Hepatocyte (in vitro differentiated cells): ENCODE measurements at regions not wholly inside any gene's neighbourhood (a gene's known extent, or its start where the extent isn't known, plus 50 kb on each side); places are given as distances from the start of the nearest gene placed in this dataset.

Experiments
- DNase-seq: peaks from one replicate; pipeline ENCODE4 v3.0.0-alpha.2; 2016; ENCODE audit warnings: low spot score
- H2AFZ ChIP-seq: fragments of 200-600 bp; sonication (generic); 2 replicates; pipeline ENCODE4 v1.6.0; 2016; ENCODE audit warnings: antibody characterized with exemption, mild to moderate bottlenecking
- H3K27ac ChIP-seq: fragments of 200-600 bp; sonication (generic); 2 replicates; pipeline ENCODE4 v1.5.1; 2016; ENCODE audit warnings: mild to moderate bottlenecking
- H3K27me3 ChIP-seq: fragments of 200-600 bp; sonication (generic); 2 replicates; pipeline ENCODE4 v1.6.1; 2016
- H3K36me3 ChIP-seq: fragments of 200-600 bp; sonication (generic); replicated peaks from 2 replicates; pipeline ENCODE4 v1.5.1; 2016; ENCODE audit warnings: low read depth; ENCODE audit not compliant: insufficient read depth
- H3K4me1 ChIP-seq: fragments of 200-600 bp; sonication (generic); 2 replicates; pipeline ENCODE4 v1.5.1; 2016; ENCODE audit warnings: mild to moderate bottlenecking, moderate library complexity; ENCODE audit not compliant: insufficient read depth
- H3K4me2 ChIP-seq: fragments of 200-600 bp; sonication (generic); 2 replicates; pipeline ENCODE4 v1.6.0; 2016
- H3K4me3 ChIP-seq: fragments of 200-600 bp; sonication (generic); 2 replicates; pipeline ENCODE4 v1.5.1; 2016; ENCODE audit warnings: mild to moderate bottlenecking
- H3K79me2 ChIP-seq: fragments of 200-600 bp; sonication (generic); 2 replicates; pipeline ENCODE4 v1.6.0; 2017; ENCODE audit warnings: mild to moderate bottlenecking
- H3K9me2 ChIP-seq: fragments of 200-600 bp; sonication (generic); replicated peaks from 2 replicates; pipeline ENCODE4 v1.6.0; 2017; ENCODE audit warnings: mild to moderate bottlenecking; ENCODE audit not compliant: insufficient read depth
- H3K9me3 ChIP-seq: fragments of 200-600 bp; sonication (generic); 2 replicates; pipeline ENCODE4 v1.5.1; 2016; ENCODE audit warnings: low read depth, mild to moderate bottlenecking
- H4K20me1 ChIP-seq: fragments of 200-600 bp; sonication (generic); 2 replicates; pipeline ENCODE4 v1.6.0; 2016; ENCODE audit warnings: mild to moderate bottlenecking; ENCODE audit not compliant: insufficient read depth, poor library complexity, severe bottlenecking
- EZH2 ChIP-seq: fragments of 200-600 bp; sonication (generic); IDR thresholded peaks from 2 replicates; pipeline ENCODE4 v1.6.1; 2016; ENCODE audit warnings: antibody characterized with exemption, mild to moderate bottlenecking, borderline replicate concordance
- EZH2phosphoT487 ChIP-seq: fragments of 200-600 bp; sonication (generic); IDR thresholded peaks from one replicate; pipeline ENCODE4 v1.6.1; 2018; ENCODE audit warnings: antibody characterized with exemption, mild to moderate bottlenecking, low read depth, moderate library complexity; ENCODE audit not compliant: unreplicated experiment, severe bottlenecking
- WGBS: methylation state at CpG from one replicate; pipeline ENCODE4 v1.1.6; 2016; ENCODE audit warnings: low lambda C conversion rate; ENCODE audit errors: missing lambda C conversion rate; 5-methylcytosine and 5-hydroxymethylcytosine counted together
- TF ChIP-seq, protein P1 (sequence below): fragments of 200-600 bp; sonication (generic); IDR thresholded peaks from 2 replicates; pipeline ENCODE4 v1.5.1; 2016; ENCODE audit warnings: antibody characterized with exemption, mild to moderate bottlenecking; ENCODE audit not compliant: poor library complexity

DNA sequence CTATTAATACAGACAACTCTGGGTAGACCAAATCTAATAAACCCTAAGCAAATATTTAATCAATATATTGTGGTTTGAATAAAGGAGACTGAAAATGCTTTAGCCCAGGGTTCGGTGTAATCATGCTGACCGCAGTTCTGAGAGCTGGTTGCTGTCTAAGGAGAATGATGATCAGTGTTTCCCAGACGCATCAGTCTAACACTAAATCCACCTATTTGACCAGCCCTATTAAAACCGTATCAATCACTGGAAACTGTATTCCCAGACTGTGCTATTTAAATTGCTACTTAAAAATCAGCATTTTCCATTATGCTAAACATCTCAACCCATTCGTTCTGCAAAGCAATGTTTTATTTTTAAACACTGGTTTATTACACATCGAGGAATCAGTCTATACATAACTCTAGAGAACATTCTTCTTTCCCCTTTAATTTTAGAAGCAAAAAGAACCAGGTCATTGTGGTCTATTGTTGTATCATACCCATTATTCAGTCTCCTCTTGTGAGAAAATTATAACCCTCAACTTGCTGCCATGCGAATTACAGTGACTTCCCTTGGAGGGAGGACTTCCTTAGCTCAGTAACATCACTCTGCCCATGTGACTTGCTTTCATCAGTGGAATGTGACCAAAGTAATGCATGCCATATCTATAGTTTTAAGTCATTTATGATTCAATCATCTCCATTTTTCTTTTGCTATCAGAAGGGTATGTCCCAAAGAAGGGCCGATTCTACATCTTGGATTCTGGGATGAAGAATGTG is 515.2 kb upstream of the JAG1 start:
- H3K27ac ChIP-seq, result no peak overlapping the region
- 76% methylated on average over 8 of the region's 8 CpGs for WGBS
- H4K20me1 ChIP-seq, result no peaks in the 10 kb centered on the region
- H3K4me1 ChIP-seq, result no peaks in the 10 kb centered on the region
- no peak overlapping the region for H3K4me3 ChIP-seq
- no peaks in the 10 kb centered on the region for H3K79me2 ChIP-seq
- no peak overlapping the region for H2AFZ ChIP-seq
- no peaks in the 10 kb centered on the region for H3K36me3 ChIP-seq
- no peaks in the 10 kb centered on the region for H3K27me3 ChIP-seq
- H3K4me2 ChIP-seq, result no peak overlapping the region
- no peak for TF ChIP-seq EZH2phosphoT487
- no peak for TF ChIP-seq EZH2
- TF ChIP-seq, protein P1, sequence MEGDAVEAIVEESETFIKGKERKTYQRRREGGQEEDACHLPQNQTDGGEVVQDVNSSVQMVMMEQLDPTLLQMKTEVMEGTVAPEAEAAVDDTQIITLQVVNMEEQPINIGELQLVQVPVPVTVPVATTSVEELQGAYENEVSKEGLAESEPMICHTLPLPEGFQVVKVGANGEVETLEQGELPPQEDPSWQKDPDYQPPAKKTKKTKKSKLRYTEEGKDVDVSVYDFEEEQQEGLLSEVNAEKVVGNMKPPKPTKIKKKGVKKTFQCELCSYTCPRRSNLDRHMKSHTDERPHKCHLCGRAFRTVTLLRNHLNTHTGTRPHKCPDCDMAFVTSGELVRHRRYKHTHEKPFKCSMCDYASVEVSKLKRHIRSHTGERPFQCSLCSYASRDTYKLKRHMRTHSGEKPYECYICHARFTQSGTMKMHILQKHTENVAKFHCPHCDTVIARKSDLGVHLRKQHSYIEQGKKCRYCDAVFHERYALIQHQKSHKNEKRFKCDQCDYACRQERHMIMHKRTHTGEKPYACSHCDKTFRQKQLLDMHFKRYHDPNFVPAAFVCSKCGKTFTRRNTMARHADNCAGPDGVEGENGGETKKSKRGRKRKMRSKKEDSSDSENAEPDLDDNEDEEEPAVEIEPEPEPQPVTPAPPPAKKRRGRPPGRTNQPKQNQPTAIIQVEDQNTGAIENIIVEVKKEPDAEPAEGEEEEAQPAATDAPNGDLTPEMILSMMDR, result no peak
- no peaks in the 10 kb centered on the region for H3K9me2 ChIP-seq
- H3K9me3 ChIP-seq, result no peaks in the 10 kb centered on the region
- no peak for DNase-seq

- no peak overlapping the region for H3K4me2 ChIP-seq
- peaks cover 4% of the 10 kb centered on the region for H3K4me1 ChIP-seq
- no peaks in the 10 kb centered on the region for H4K20me1 ChIP-seq
- H3K4me3 ChIP-seq, result no peak overlapping the region
- H3K9me2 ChIP-seq, result no peaks in the 10 kb centered on the region
- TF ChIP-seq EZH2 (no peak), EZH2phosphoT487 (no peak)
- TF ChIP-seq, protein P1, result no peak
- no peak for DNase-seq
- H3K27me3 ChIP-seq, result no peaks in the 10 kb centered on the region
- WGBS, result 94% methylated on average over 2 of the region's 2 CpGs
- H2AFZ ChIP-seq, result no peak overlapping the region
- H3K79me2 ChIP-seq, result no peaks in the 10 kb centered on the region
- no peaks in the 10 kb centered on the region for H3K36me3 ChIP-seq
- no peaks in the 10 kb centered on the region for H3K9me3 ChIP-seq
- H3K27ac ChIP-seq, result no peak overlapping the region
These were observed 516.9 kb upstream of the JAG1 start for GRCh38 chr20:11190741-11191140.

DNA sequence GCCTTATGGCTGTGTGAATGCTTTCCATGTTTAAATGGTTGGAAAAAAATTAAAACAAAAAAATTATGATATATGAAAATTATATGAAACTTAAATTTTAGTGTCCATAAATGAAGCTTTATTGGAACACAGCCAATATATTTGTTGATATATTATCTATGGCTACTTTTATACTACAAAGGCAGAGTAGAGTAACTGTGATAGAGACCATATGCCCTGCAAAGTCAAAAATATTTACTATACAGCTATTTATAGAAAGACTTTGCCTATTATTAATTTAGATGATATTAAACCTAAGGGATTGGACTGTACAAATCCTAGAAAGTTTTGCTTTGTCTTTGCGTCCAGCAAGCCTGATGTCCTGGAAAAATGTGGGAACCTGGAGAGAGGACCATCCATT is 518.3 kb upstream of the JAG1 start:
- DNase-seq, result no peak
- Histone ChIP-seq H3K4me2 (no peak overlapping the region), H3K4me1 (peaks cover 9% of the 10 kb centered on the region), H3K79me2 (no peaks in the 10 kb centered on the region), H4K20me1 (no peaks in the 10 kb centered on the region), H2AFZ (no peak overlapping the region), H3K4me3 (no peak overlapping the region), H3K9me3 (no peaks in the 10 kb centered on the region), H3K27me3 (no peaks in the 10 kb centered on the region), H3K27ac (no peak overlapping the region), H3K36me3 (no peaks in the 10 kb centered on the region), H3K9me2 (no peaks in the 10 kb centered on the region)
- TF ChIP-seq EZH2 (no peak), EZH2phosphoT487 (no peak)
- TF ChIP-seq, protein P1, result no peak
- whole genome bisulfite sequencing, result 80% methylated on average over 1 of the region's 1 CpG
